ENCODE measurements at regions not wholly inside any gene's neighbourhood (a gene's known extent, or its start where the extent isn't known, plus 50 kb on each side); places are given as distances from the start of the nearest gene placed in this dataset.

DNA sequence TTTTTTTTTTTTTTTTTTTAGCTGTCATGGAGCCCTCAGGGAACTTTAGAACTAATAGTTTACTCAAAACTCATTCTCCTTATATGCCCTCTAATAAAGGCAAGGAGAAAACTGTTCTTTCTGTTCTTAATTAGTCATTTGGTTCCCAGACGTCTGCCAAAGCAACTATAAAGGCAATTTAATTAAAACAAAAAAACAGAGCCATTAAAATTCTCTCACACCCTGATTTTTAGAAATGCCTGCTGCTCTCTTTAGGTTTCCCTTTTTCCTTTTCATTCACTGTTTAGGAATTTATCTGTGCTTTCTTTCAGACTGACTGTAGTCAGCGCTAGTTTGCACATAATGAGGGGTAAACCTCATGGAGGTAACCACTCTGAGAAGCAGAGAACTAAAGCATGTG is 463.6 kb upstream of the THRB start:
- Histone ChIP-seq H3K27me3 (ENCODE audit: insufficient read depth) (peaks cover 63% of the 10 kb centered on the region), H3K4me1 (ENCODE audit: insufficient read depth) (no peaks in the 10 kb centered on the region), H3K27ac (ENCODE audit: low read depth) (no peak overlapping the region), H2AFZ (no peak overlapping the region), H3F3A (replicated peaks; ENCODE audit: low read depth) (no peaks in the 10 kb centered on the region), H3K9me2 (ENCODE audit: insufficient read depth) (no peaks in the 10 kb centered on the region), H3K79me2 (replicated peaks; ENCODE audit: insufficient read depth) (no peaks in the 10 kb centered on the region), H3K4me3 (no peak overlapping the region), H3K4me2 (no peak overlapping the region), H4K20me1 (replicated peaks; ENCODE audit: insufficient read depth) (peaks cover 10% of the 10 kb centered on the region; the same call in 1 of the 2 replicates), H3K36me3 (ENCODE audit: insufficient read depth) (no peaks in the 10 kb centered on the region)
- no peak for ATAC-seq
- Mint-ChIP-seq H3K4me3 (no peak overlapping the region), H3K27me3 (ENCODE audit: insufficient read depth, low read depth, poor library complexity) (peaks cover 50% of the 10 kb centered on the region), H3K4me1 (no peaks in the 10 kb centered on the region), H3K9me3 (peaks cover 9% of the 10 kb centered on the region; the same call in 1 of the 3 replicates), H3K36me3 (ENCODE audit: low read depth) (no peaks in the 10 kb centered on the region), H3K27ac (no peak overlapping the region)
- no peak for TF ChIP-seq CTCF (conservative IDR thresholded peaks at IDR 0.05; ENCODE audit: low read depth in 2 of 2)
- no peak for TF ChIP-seq NANOG (IDR thresholded peaks at IDR 0.05; ENCODE audit: borderline replicate concordance)
- TF ChIP-seq, protein P1, sequence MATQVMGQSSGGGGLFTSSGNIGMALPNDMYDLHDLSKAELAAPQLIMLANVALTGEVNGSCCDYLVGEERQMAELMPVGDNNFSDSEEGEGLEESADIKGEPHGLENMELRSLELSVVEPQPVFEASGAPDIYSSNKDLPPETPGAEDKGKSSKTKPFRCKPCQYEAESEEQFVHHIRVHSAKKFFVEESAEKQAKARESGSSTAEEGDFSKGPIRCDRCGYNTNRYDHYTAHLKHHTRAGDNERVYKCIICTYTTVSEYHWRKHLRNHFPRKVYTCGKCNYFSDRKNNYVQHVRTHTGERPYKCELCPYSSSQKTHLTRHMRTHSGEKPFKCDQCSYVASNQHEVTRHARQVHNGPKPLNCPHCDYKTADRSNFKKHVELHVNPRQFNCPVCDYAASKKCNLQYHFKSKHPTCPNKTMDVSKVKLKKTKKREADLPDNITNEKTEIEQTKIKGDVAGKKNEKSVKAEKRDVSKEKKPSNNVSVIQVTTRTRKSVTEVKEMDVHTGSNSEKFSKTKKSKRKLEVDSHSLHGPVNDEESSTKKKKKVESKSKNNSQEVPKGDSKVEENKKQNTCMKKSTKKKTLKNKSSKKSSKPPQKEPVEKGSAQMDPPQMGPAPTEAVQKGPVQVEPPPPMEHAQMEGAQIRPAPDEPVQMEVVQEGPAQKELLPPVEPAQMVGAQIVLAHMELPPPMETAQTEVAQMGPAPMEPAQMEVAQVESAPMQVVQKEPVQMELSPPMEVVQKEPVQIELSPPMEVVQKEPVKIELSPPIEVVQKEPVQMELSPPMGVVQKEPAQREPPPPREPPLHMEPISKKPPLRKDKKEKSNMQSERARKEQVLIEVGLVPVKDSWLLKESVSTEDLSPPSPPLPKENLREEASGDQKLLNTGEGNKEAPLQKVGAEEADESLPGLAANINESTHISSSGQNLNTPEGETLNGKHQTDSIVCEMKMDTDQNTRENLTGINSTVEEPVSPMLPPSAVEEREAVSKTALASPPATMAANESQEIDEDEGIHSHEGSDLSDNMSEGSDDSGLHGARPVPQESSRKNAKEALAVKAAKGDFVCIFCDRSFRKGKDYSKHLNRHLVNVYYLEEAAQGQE (IDR thresholded peaks at IDR 0.05; ENCODE audit: unreplicated experiment): no peak
- TF ChIP-seq EZH2phosphoT487 (IDR thresholded peaks at IDR 0.05; ENCODE audit: unreplicated experiment): no peak
- TF ChIP-seq, protein P2, sequence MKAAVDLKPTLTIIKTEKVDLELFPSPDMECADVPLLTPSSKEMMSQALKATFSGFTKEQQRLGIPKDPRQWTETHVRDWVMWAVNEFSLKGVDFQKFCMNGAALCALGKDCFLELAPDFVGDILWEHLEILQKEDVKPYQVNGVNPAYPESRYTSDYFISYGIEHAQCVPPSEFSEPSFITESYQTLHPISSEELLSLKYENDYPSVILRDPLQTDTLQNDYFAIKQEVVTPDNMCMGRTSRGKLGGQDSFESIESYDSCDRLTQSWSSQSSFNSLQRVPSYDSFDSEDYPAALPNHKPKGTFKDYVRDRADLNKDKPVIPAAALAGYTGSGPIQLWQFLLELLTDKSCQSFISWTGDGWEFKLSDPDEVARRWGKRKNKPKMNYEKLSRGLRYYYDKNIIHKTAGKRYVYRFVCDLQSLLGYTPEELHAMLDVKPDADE (IDR thresholded peaks at IDR 0.05): no peak
- no peak for TF ChIP-seq ZNF462 (CRISPR knock-in tag; IDR thresholded peaks at IDR 0.05)
- TF ChIP-seq JUNB (IDR thresholded peaks at IDR 0.05; ENCODE audit: unreplicated experiment): no peak
- no peak for TF ChIP-seq ZNF114 (CRISPR knock-in tag; IDR thresholded peaks at IDR 0.05)
- TF ChIP-seq STAT1 (IDR thresholded peaks at IDR 0.05; ENCODE audit: unreplicated experiment): no peak
- no peak for TF ChIP-seq ZNF331 (CRISPR knock-in tag; IDR thresholded peaks at IDR 0.05; ENCODE audit: low read depth)
- TF ChIP-seq POLR2AphosphoS5 (IDR thresholded peaks at IDR 0.05; ENCODE audit: low read depth): no peak
- no peak for TF ChIP-seq CREB1 (CRISPR knock-in tag; IDR thresholded peaks at IDR 0.05; ENCODE audit: low read depth)
- TF ChIP-seq EZH2 (IDR thresholded peaks at IDR 0.05; ENCODE audit: low read depth, unreplicated experiment): no peak
- DNase-seq (ENCODE audit: low spot score): no peak
